ENCODE measurements at regions not wholly inside any gene's neighbourhood (a gene's known extent, or its start where the extent isn't known, plus 50 kb on each side); places are given as distances from the start of the nearest gene placed in this dataset.

DNA sequence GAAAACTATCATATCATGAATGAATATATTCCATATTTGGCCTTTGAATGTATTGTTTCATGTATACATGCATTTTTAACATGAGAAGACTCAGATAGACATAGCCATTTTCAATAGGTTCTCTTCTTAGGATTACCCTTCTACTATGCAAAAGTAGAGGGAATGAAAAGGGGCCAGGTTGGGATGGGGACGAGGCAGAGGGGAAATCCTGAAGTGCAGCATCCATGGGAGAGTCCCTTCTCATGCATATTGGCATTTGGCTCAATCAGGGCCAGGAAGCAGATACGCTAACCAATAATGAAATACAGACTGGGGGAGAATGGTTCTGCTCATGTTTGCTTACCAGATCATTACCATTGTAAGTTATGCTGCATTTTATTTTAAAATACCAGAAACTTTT, 475.8 kb downstream of the STK39 start:
- H3K9ac ChIP-seq (ENCODE audit: low read depth in 1 of 2, low read length in 2 of 2) = no peak overlapping the region
- H3K27ac ChIP-seq (ENCODE audit: low read depth in 1 of 2, low read length in 2 of 2) = no peak overlapping the region
- H3K4me3 ChIP-seq (ENCODE audit: low read depth in 1 of 3, low read length in 3 of 3) = no peak overlapping the region
- H3K27me3 ChIP-seq (ENCODE audit: control insufficient read depth in 4 of 4, insufficient read depth in 4 of 4, low read length in 3 of 4) = no peaks in the 10 kb centered on the region
- DNase-seq (ENCODE audit: low spot score) = no peak
- TF ChIP-seq HNF4G (IDR thresholded peaks at IDR 0.05) (no peak), TAF1 (conservative IDR thresholded peaks at IDR 0.05) (no peak), GABPA (IDR thresholded peaks at IDR 0.05 in 1 of 2, conservative IDR thresholded peaks at IDR 0.05 in 1 of 2) (no peak), EGR1 (IDR thresholded peaks at IDR 0.05; ENCODE audit: low read depth in 2 of 2) (no peak), NR2F2 (IDR thresholded peaks at IDR 0.05) (no peak), RAD21 (IDR thresholded peaks at IDR 0.05) (no peak)
- TF ChIP-seq, protein P1, sequence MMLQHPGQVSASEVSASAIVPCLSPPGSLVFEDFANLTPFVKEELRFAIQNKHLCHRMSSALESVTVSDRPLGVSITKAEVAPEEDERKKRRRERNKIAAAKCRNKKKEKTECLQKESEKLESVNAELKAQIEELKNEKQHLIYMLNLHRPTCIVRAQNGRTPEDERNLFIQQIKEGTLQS (IDR thresholded peaks at IDR 0.05) = no peak
- TF ChIP-seq, protein P2, sequence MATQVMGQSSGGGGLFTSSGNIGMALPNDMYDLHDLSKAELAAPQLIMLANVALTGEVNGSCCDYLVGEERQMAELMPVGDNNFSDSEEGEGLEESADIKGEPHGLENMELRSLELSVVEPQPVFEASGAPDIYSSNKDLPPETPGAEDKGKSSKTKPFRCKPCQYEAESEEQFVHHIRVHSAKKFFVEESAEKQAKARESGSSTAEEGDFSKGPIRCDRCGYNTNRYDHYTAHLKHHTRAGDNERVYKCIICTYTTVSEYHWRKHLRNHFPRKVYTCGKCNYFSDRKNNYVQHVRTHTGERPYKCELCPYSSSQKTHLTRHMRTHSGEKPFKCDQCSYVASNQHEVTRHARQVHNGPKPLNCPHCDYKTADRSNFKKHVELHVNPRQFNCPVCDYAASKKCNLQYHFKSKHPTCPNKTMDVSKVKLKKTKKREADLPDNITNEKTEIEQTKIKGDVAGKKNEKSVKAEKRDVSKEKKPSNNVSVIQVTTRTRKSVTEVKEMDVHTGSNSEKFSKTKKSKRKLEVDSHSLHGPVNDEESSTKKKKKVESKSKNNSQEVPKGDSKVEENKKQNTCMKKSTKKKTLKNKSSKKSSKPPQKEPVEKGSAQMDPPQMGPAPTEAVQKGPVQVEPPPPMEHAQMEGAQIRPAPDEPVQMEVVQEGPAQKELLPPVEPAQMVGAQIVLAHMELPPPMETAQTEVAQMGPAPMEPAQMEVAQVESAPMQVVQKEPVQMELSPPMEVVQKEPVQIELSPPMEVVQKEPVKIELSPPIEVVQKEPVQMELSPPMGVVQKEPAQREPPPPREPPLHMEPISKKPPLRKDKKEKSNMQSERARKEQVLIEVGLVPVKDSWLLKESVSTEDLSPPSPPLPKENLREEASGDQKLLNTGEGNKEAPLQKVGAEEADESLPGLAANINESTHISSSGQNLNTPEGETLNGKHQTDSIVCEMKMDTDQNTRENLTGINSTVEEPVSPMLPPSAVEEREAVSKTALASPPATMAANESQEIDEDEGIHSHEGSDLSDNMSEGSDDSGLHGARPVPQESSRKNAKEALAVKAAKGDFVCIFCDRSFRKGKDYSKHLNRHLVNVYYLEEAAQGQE (IDR thresholded peaks at IDR 0.05) = no peak
- TF ChIP-seq, protein P3, sequence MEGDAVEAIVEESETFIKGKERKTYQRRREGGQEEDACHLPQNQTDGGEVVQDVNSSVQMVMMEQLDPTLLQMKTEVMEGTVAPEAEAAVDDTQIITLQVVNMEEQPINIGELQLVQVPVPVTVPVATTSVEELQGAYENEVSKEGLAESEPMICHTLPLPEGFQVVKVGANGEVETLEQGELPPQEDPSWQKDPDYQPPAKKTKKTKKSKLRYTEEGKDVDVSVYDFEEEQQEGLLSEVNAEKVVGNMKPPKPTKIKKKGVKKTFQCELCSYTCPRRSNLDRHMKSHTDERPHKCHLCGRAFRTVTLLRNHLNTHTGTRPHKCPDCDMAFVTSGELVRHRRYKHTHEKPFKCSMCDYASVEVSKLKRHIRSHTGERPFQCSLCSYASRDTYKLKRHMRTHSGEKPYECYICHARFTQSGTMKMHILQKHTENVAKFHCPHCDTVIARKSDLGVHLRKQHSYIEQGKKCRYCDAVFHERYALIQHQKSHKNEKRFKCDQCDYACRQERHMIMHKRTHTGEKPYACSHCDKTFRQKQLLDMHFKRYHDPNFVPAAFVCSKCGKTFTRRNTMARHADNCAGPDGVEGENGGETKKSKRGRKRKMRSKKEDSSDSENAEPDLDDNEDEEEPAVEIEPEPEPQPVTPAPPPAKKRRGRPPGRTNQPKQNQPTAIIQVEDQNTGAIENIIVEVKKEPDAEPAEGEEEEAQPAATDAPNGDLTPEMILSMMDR (IDR thresholded peaks at IDR 0.05; ENCODE audit: low read depth, low read length, missing input control) = no peak
- peaks cover 0 to 4% (median 1%) of the 10 kb centered on the region in 4 donors for H3K4me1 ChIP-seq (ENCODE audit: control insufficient read depth in 4 of 4, insufficient read depth in 4 of 4, low read length in 3 of 4)
- no peaks in the 10 kb centered on the region for H3K9me3 ChIP-seq (ENCODE audit: control insufficient read depth in 4 of 4, low read length in 3 of 4)
- WGBS = 89% methylated on average over 2 of the region's 2 CpGs
- no peaks in the 10 kb centered on the region for H3K36me3 ChIP-seq (ENCODE audit: control insufficient read depth in 4 of 4, insufficient read depth in 3 of 4, low read depth in 1 of 4, low read length in 3 of 4)

DNA sequence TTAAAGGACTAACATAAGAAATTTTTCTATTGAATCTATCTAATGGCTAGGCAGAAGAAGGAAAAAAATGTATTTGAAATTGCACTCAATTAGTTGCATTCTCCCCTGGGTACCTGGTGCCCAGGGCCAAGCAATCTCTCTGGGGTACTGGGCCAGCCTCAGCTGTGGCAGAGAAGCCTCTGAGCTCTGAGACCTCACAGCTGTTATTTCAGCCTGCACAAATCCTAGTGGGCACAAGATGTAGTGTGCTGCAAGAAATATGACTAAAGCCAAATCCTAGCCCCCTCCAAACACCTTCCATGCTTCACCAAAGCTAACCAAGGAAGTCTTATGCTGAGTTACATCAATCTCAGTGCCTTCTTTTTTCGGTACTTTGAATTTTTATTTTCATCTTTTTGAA, 478.4 kb downstream of the STK39 start:
- H3K27ac ChIP-seq (ENCODE audit: low read depth in 1 of 2, low read length in 2 of 2) = no peak overlapping the region
- H3K27me3 ChIP-seq (ENCODE audit: control insufficient read depth in 4 of 4, insufficient read depth in 4 of 4, low read length in 3 of 4) = no peaks in the 10 kb centered on the region
- H3K9ac ChIP-seq (ENCODE audit: low read depth in 1 of 2, low read length in 2 of 2) = no peak overlapping the region
- peaks cover 0 to 8% (median 3%) of the 10 kb centered on the region in 4 donors for H3K4me1 ChIP-seq (ENCODE audit: control insufficient read depth in 4 of 4, insufficient read depth in 4 of 4, low read length in 3 of 4)
- no peak for DNase-seq (ENCODE audit: low spot score)
- WGBS = 87% methylated on average over 1 of the region's 1 CpG
- no peaks in the 10 kb centered on the region for H3K9me3 ChIP-seq (ENCODE audit: control insufficient read depth in 4 of 4, low read length in 3 of 4)
- no peaks in the 10 kb centered on the region for H3K36me3 ChIP-seq (ENCODE audit: control insufficient read depth in 4 of 4, insufficient read depth in 3 of 4, low read depth in 1 of 4, low read length in 3 of 4)
- TF ChIP-seq RXRA (IDR thresholded peaks at IDR 0.05) (no peak), EGR1 (IDR thresholded peaks at IDR 0.05; ENCODE audit: low read depth in 2 of 2) (no peak), YY1 (IDR thresholded peaks at IDR 0.05) (no peak), SP1 (IDR thresholded peaks at IDR 0.05) (no peak), RAD21 (IDR thresholded peaks at IDR 0.05) (no peak), HNF4A (conservative IDR thresholded peaks at IDR 0.05) (no peak), GABPA (IDR thresholded peaks at IDR 0.05 in 1 of 2, conservative IDR thresholded peaks at IDR 0.05 in 1 of 2) (no peak), NR2F2 (IDR thresholded peaks at IDR 0.05) (no peak)
- TF ChIP-seq, protein P4, sequence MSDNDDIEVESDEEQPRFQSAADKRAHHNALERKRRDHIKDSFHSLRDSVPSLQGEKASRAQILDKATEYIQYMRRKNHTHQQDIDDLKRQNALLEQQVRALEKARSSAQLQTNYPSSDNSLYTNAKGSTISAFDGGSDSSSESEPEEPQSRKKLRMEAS (IDR thresholded peaks at IDR 0.05) = no peak
- no peak overlapping the region for H3K4me3 ChIP-seq (ENCODE audit: low read depth in 1 of 3, low read length in 3 of 3)
